Right lobe of liver (tissue), 4 donors: ENCODE measurements at regions not wholly inside any gene's neighbourhood (a gene's known extent, or its start where the extent isn't known, plus 50 kb on each side); places are given as distances from the start of the nearest gene placed in this dataset.

Experiments used
- CTCF ChIP-seq, 4 donors: fragments of 200-600 bp in 3 of 4; fragments of 450-650 bp in 1 of 4; IDR thresholded peaks; one replicate each; pipeline versions ENCODE4 v1.5.1 to v1.8.0; 2016 to 2022; ENCODE audit warnings: antibody characterized with exemption in 4 of 4, mild to moderate bottlenecking in 2 of 4
- POLR2A ChIP-seq: fragments of 450-650 bp; IDR thresholded peaks from one replicate; pipeline ENCODE4 v1.6.1; 2017; ENCODE audit warnings: antibody characterized with exemption, mild to moderate bottlenecking
- donor health status: DM: no; HTN: no; CAD: no.
- donor health status: DM: no; HTN: no; CAD: no.
- donor health status: DM: no; HTN: yes; CAD: no.

- TF ChIP-seq CTCF (IDR thresholded peaks at IDR 0.05) (no peak), POLR2A (no peak)
Observed at GRCh38 chr11:29483831-29484230, 533.0 kb downstream of the KCNA4 start.
